Vagina (tissue), 2 donors: ENCODE measurements at regions not wholly inside any gene's neighbourhood (a gene's known extent, or its start where the extent isn't known, plus 50 kb on each side); places are given as distances from the start of the nearest gene placed in this dataset.

ENCODE experiments used
- DNase-seq, 2 donors: peaks; one replicate each; pipeline ENCODE4 v3.0.0-alpha.2; 2017; ENCODE audit errors: extremely low spot score in 2 of 2
- H3K27ac ChIP-seq: fragments of 200-600 bp; sonication (generic); one replicate; pipeline ENCODE4 v1.5.1; 2019
- H3K27me3 ChIP-seq: fragments of 200-600 bp; sonication (generic); one replicate; pipeline ENCODE4 v1.5.1; 2019
- H3K36me3 ChIP-seq, 2 donors: fragments of 200-600 bp; sonication (generic); one replicate each; pipeline ENCODE4 v1.5.1; 2017 to 2019
- H3K4me1 ChIP-seq: fragments of 200-600 bp; sonication (generic); one replicate; pipeline ENCODE4 v1.5.1; 2019
- H3K4me3 ChIP-seq, 2 donors: fragments of 200-600 bp; sonication (generic); 1 replicate in 1 of 2; 2 replicates in 1 of 2; pipeline ENCODE4 v1.5.1; 2016 to 2019
- H3K9me3 ChIP-seq: fragments of 200-600 bp; sonication (generic); one replicate; pipeline ENCODE4 v1.5.1; 2019
- CTCF ChIP-seq, 3 experiments: fragments of 450-650 bp in 2 of 3; fragments of 200-600 bp in 1 of 3; sonication (generic) in 1 of 3; IDR thresholded peaks; one replicate each; pipeline ENCODE4 v1.5.1; 2017 to 2019; ENCODE audit warnings: antibody characterized with exemption in 3 of 3, mild to moderate bottlenecking in 2 of 3, moderate library complexity in 2 of 3
- POLR2A ChIP-seq, 2 donors: fragments of 450-650 bp; IDR thresholded peaks; one replicate each; pipeline ENCODE4 v1.6.1; 2017; ENCODE audit warnings: antibody characterized with exemption in 2 of 2, mild to moderate bottlenecking in 2 of 2, moderate library complexity in 2 of 2
- POLR2AphosphoS5 ChIP-seq, 2 donors: sonication (generic); formaldehyde crosslinking; IDR thresholded peaks; one replicate each; pipeline ENCODE4 v1.9.0; 2017; ENCODE audit warnings: antibody characterized with exemption in 2 of 2, mild to moderate bottlenecking in 2 of 2, low read depth in 1 of 2; ENCODE audit not compliant: insufficient read depth in 1 of 2
- intact Hi-C: fragments of 100-400 bp; cut with DNase I; formaldehyde crosslinking; loops from one replicate; pipeline ENCODE4 v1.15.1; 2023

- no peak overlapping the region for H3K27ac ChIP-seq
- H3K36me3 ChIP-seq: no peaks in the 10 kb centered on the region
- H3K4me3 ChIP-seq: no peak overlapping the region
- no peak for TF ChIP-seq POLR2A (IDR thresholded peaks at IDR 0.05)
- no peak for DNase-seq
- intact Hi-C loops: no loop called here
- H3K9me3 ChIP-seq: no peaks in the 10 kb centered on the region
- H3K27me3 ChIP-seq: no peaks in the 10 kb centered on the region
- no peaks in the 10 kb centered on the region for H3K4me1 ChIP-seq
These were observed 146.2 kb upstream of the BCOR start for GRCh38 chrX:40243755-40244515.

GRCh38 chrX:40240844-40241243, 143.1 kb upstream of the BCOR start:
- no peaks in the 10 kb centered on the region for H3K36me3 ChIP-seq
- no peak for TF ChIP-seq POLR2AphosphoS5 (IDR thresholded peaks at IDR 0.05; ENCODE audit: insufficient read depth in 1 of 2, low read depth in 1 of 2)
- no peak for TF ChIP-seq CTCF (IDR thresholded peaks at IDR 0.05)
- no peak for TF ChIP-seq POLR2A (IDR thresholded peaks at IDR 0.05)
- no peaks in the 10 kb centered on the region for H3K9me3 ChIP-seq
- H3K27me3 ChIP-seq: no peaks in the 10 kb centered on the region
- intact Hi-C loops: no loop called here
- no peak overlapping the region for H3K4me3 ChIP-seq
- DNase-seq: no peak
- no peak overlapping the region for H3K27ac ChIP-seq
- no peaks in the 10 kb centered on the region for H3K4me1 ChIP-seq

- TF ChIP-seq POLR2A (IDR thresholded peaks at IDR 0.05) (no peak), CTCF (IDR thresholded peaks at IDR 0.05) (no peak), POLR2AphosphoS5 (IDR thresholded peaks at IDR 0.05; ENCODE audit: insufficient read depth in 1 of 2, low read depth in 1 of 2) (no peak)
- Histone ChIP-seq H3K4me1 (no peaks in the 10 kb centered on the region), H3K27ac (no peak overlapping the region), H3K27me3 (no peaks in the 10 kb centered on the region), H3K4me3 (no peak overlapping the region), H3K36me3 (no peaks in the 10 kb centered on the region), H3K9me3 (no peaks in the 10 kb centered on the region)
- intact Hi-C loops: no loop called here
- no peak for DNase-seq
These were observed 140.0 kb upstream of the BCOR start for GRCh38 chrX:40237731-40238178.

DNA sequence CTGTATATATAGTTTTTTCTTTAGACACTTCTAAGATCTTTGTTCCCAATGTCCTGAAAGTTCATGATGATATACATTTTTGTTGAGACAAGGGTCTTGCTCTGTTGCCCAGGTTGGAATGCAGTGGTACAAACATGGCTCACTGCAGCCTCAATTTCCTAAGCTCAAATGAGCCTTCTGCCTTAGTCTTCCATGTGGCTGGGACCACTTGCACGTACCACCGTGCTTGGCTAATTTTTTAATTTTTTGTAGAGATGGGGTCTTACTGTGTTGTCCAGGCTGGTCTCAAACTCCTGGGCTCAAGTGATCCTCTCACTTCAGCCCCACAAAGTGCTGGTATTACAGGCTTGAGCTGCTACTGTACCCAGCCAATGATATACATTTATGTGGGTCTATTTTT, 132.9 kb upstream of the BCOR start:
- H3K4me3 ChIP-seq: no peak overlapping the region
- H3K4me1 ChIP-seq: no peaks in the 10 kb centered on the region
- intact Hi-C loops: no loop called here
- TF ChIP-seq CTCF (IDR thresholded peaks at IDR 0.05) (no peak), POLR2AphosphoS5 (IDR thresholded peaks at IDR 0.05; ENCODE audit: insufficient read depth in 1 of 2, low read depth in 1 of 2) (no peak), POLR2A (IDR thresholded peaks at IDR 0.05) (no peak)
- no peak overlapping the region for H3K27ac ChIP-seq
- no peaks in the 10 kb centered on the region for H3K36me3 ChIP-seq
- no peaks in the 10 kb centered on the region for H3K27me3 ChIP-seq
- DNase-seq: no peak
- no peaks in the 10 kb centered on the region for H3K9me3 ChIP-seq

GRCh38 chrX:40227125-40227524, 129.4 kb upstream of the BCOR start:
- no peak overlapping the region for H3K4me3 ChIP-seq
- no peaks in the 10 kb centered on the region for H3K36me3 ChIP-seq
- H3K27me3 ChIP-seq: no peaks in the 10 kb centered on the region
- no peaks in the 10 kb centered on the region for H3K4me1 ChIP-seq
- TF ChIP-seq POLR2AphosphoS5 (IDR thresholded peaks at IDR 0.05; ENCODE audit: insufficient read depth in 1 of 2, low read depth in 1 of 2): no peak
- no peak for TF ChIP-seq CTCF (IDR thresholded peaks at IDR 0.05)
- no peak for TF ChIP-seq POLR2A (IDR thresholded peaks at IDR 0.05)
- no peak overlapping the region for H3K27ac ChIP-seq
- DNase-seq: no peak
- no peaks in the 10 kb centered on the region for H3K9me3 ChIP-seq
- intact Hi-C loops: no loop called here
